GM23338 (cell line): ENCODE measurements at regions not wholly inside any gene's neighbourhood (a gene's known extent, or its start where the extent isn't known, plus 50 kb on each side); places are given as distances from the start of the nearest gene placed in this dataset.

Source experiments
- ATAC-seq: fragments of 200-7000 bp; cut with Tn5 transposase; 3 replicates; pipeline ENCODE4 v1.9.1; 2020
- DNase-seq: peaks from one replicate; pipeline ENCODE4 v3.0.0-alpha.2; 2015; ENCODE audit warnings: low spot score
- H2AFZ ChIP-seq: fragments of 200-600 bp; sonication (generic); 2 replicates; pipeline ENCODE4 v1.8.0; 2016; ENCODE audit warnings: antibody characterized with exemption, mild to moderate bottlenecking, moderate library complexity
- H3F3A ChIP-seq: fragments of 200-600 bp; sonication (generic); replicated peaks from 2 replicates; pipeline ENCODE4 v1.8.0; 2017; ENCODE audit warnings: antibody characterized with exemption, mixed run types, low read depth
- H3K27ac ChIP-seq: fragments of 200-600 bp; sonication (generic); 2 replicates; pipeline ENCODE4 v1.6.1; 2016; ENCODE audit warnings: low read depth
- H3K27me3 ChIP-seq: fragments of 200-600 bp; sonication (generic); 2 replicates; pipeline ENCODE4 v1.8.0; 2016; ENCODE audit warnings: mild to moderate bottlenecking, mixed run types, moderate library complexity; ENCODE audit not compliant: insufficient read depth
- H3K36me3 ChIP-seq: fragments of 200-600 bp; sonication (generic); 2 replicates; pipeline ENCODE4 v1.8.0; 2016; ENCODE audit warnings: mild to moderate bottlenecking; ENCODE audit not compliant: insufficient read depth
- H3K4me1 ChIP-seq: fragments of 200-600 bp; sonication (generic); 2 replicates; pipeline ENCODE4 v1.8.0; 2016; ENCODE audit warnings: mild to moderate bottlenecking, moderate library complexity; ENCODE audit not compliant: insufficient read depth
- H3K4me2 ChIP-seq: fragments of 200-600 bp; sonication (generic); 2 replicates; pipeline ENCODE4 v1.7.1; 2017; ENCODE audit warnings: mixed run types
- H3K4me3 ChIP-seq: fragments of 200-600 bp; sonication (generic); 2 replicates; pipeline ENCODE4 v1.6.1; 2016; ENCODE audit warnings: mixed run types
- H3K79me2 ChIP-seq: fragments of 200-600 bp; sonication (generic); replicated peaks from 2 replicates; pipeline ENCODE4 v1.8.0; 2017; ENCODE audit warnings: mild to moderate bottlenecking; ENCODE audit not compliant: insufficient read depth
- H3K9me2 ChIP-seq: fragments of 200-600 bp; sonication (generic); 2 replicates; pipeline ENCODE4 v1.8.0; 2017; ENCODE audit not compliant: insufficient read depth
- H4K20me1 ChIP-seq: fragments of 200-600 bp; sonication (generic); replicated peaks from 2 replicates; pipeline ENCODE4 v1.8.0; 2017; ENCODE audit warnings: mild to moderate bottlenecking; ENCODE audit not compliant: insufficient read depth
- H3K27ac Mint-ChIP-seq: 2 replicates; pipeline ENCODE4 v1.8.0; 2020; ENCODE audit warnings: inconsistent platforms, mild to moderate bottlenecking, moderate library complexity, mixed read lengths
- H3K27me3 Mint-ChIP-seq: 3 replicates; pipeline ENCODE4 v1.8.0; 2022; ENCODE audit warnings: low read depth, mild to moderate bottlenecking, moderate library complexity, mixed read lengths, inconsistent platforms; ENCODE audit not compliant: insufficient read depth, poor library complexity
- H3K36me3 Mint-ChIP-seq: 3 replicates; pipeline ENCODE4 v1.8.0; 2021; ENCODE audit warnings: low read depth, mild to moderate bottlenecking, inconsistent platforms, moderate library complexity, mixed read lengths
- H3K4me1 Mint-ChIP-seq: 3 replicates; pipeline ENCODE4 v1.8.0; 2020; ENCODE audit warnings: mild to moderate bottlenecking, inconsistent platforms, mixed read lengths
- H3K4me3 Mint-ChIP-seq: 3 replicates; pipeline ENCODE4 v1.8.0; 2021; ENCODE audit warnings: moderate library complexity, mild to moderate bottlenecking, inconsistent platforms, mixed read lengths
- H3K9me3 Mint-ChIP-seq: 3 replicates; pipeline ENCODE4 v1.8.0; 2020; ENCODE audit warnings: moderate library complexity, mild to moderate bottlenecking, inconsistent platforms, mixed read lengths
- CREB1 ChIP-seq: fragments of 250-450 bp; sonication (Bioruptor Pico); IDR thresholded peaks from 2 replicates; pipeline ENCODE4 v1.5.0; 2020; ENCODE audit warnings: low read depth, mild to moderate bottlenecking, moderate library complexity
- EZH2 ChIP-seq: fragments of 200-600 bp; sonication (generic); IDR thresholded peaks from one replicate; pipeline ENCODE4 v1.8.0; 2017; ENCODE audit warnings: antibody characterized with exemption, mild to moderate bottlenecking, low read depth; ENCODE audit not compliant: unreplicated experiment
- EZH2phosphoT487 ChIP-seq: fragments of 200-600 bp; sonication (generic); IDR thresholded peaks from one replicate; pipeline ENCODE4 v1.8.1; 2018; ENCODE audit warnings: antibody characterized with exemption; ENCODE audit not compliant: unreplicated experiment
- JUNB ChIP-seq: IDR thresholded peaks from one replicate; pipeline ENCODE4 v1.6.1; 2016; ENCODE audit warnings: antibody characterized with exemption; ENCODE audit not compliant: unreplicated experiment
- NANOG ChIP-seq: IDR thresholded peaks from 2 replicates; pipeline ENCODE4 v1.6.1; 2016; ENCODE audit warnings: antibody characterized with exemption, borderline replicate concordance
- POLR2AphosphoS5 ChIP-seq: IDR thresholded peaks from 2 replicates; pipeline ENCODE4 v1.6.1; 2016; ENCODE audit warnings: antibody characterized with exemption, low read depth
- STAT1 ChIP-seq: IDR thresholded peaks from one replicate; pipeline ENCODE4 v1.6.1; 2016; ENCODE audit warnings: antibody characterized with exemption; ENCODE audit not compliant: unreplicated experiment
- ZNF114 ChIP-seq: fragments of 250-450 bp; sonication (Bioruptor Pico); IDR thresholded peaks from 2 replicates; pipeline ENCODE4 v1.5.0; 2020; ENCODE audit warnings: mild to moderate bottlenecking, moderate library complexity
- ZNF331 ChIP-seq: fragments of 250-450 bp; sonication (Bioruptor Pico); IDR thresholded peaks from 2 replicates; pipeline ENCODE4 v1.5.0; 2020; ENCODE audit warnings: low read depth, mild to moderate bottlenecking, moderate library complexity
- TF ChIP-seq, protein P1 (sequence below): IDR thresholded peaks from 2 replicates; pipeline ENCODE4 v1.6.1; 2016; ENCODE audit warnings: antibody characterized with exemption
- TF ChIP-seq, protein P2 (sequence below): IDR thresholded peaks from one replicate; pipeline ENCODE4 v1.6.1; 2018; ENCODE audit warnings: antibody characterized with exemption; ENCODE audit not compliant: unreplicated experiment
- TF ChIP-seq, protein P3 (sequence below): fragments of 250-450 bp; sonication (Bioruptor Pico); IDR thresholded peaks from 2 replicates; pipeline ENCODE4 v1.5.0; 2020; ENCODE audit warnings: mild to moderate bottlenecking, moderate library complexity
- TF ChIP-seq, protein P4 (sequence below), 2 experiments: fragments of 200-600 bp in 1 of 2; sonication (generic) in 1 of 2; conservative IDR thresholded peaks; 2 replicates each; pipeline versions ENCODE4 v1.5.1 to v1.6.1; 2016 to 2017; ENCODE audit warnings: antibody characterized with exemption in 2 of 2, low read depth in 2 of 2, mild to moderate bottlenecking in 2 of 2, moderate library complexity in 1 of 2

DNA sequence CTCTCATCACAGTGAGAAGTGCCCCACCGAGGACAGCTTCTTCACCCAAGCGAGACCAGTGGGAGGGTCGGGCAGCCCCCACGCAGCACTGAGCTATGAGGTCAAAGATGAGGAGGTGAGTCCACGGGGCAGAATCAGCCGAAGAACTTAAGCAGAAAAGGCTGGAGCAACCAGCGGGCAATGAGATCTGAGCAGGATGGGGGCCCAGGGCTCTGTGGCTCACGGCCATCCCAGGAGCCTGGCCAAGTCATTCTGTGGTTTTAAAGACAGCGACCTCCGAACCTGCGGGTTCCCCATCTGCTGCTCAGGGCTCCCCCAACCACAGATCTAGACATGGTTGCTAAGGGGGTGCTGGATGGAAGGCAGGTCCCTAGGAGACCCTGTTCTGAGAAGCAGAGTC is 202.6 kb downstream of the RBFOX3 start:
- Histone ChIP-seq H3K4me3 (no peak overlapping the region), H3K4me1 (no peaks in the 10 kb centered on the region), H2AFZ (no peak overlapping the region), H4K20me1 (no peaks in the 10 kb centered on the region), H3K4me2 (no peak overlapping the region), H3K27me3 (no peaks in the 10 kb centered on the region), H3K36me3 (no peaks in the 10 kb centered on the region), H3F3A (peaks cover 9% of the 10 kb centered on the region; the same call in 1 of the 2 replicates), H3K79me2 (no peaks in the 10 kb centered on the region), H3K27ac (no peak overlapping the region), H3K9me2 (no peaks in the 10 kb centered on the region)
- H3K27me3 Mint-ChIP-seq: peaks cover 12% of the 10 kb centered on the region
- no peak overlapping the region for H3K27ac Mint-ChIP-seq
- H3K4me1 Mint-ChIP-seq: peaks cover 9% of the 10 kb centered on the region
- peaks cover 5% of the 10 kb centered on the region; the same call in 1 of the 3 replicates for H3K9me3 Mint-ChIP-seq
- TF ChIP-seq, protein P1, sequence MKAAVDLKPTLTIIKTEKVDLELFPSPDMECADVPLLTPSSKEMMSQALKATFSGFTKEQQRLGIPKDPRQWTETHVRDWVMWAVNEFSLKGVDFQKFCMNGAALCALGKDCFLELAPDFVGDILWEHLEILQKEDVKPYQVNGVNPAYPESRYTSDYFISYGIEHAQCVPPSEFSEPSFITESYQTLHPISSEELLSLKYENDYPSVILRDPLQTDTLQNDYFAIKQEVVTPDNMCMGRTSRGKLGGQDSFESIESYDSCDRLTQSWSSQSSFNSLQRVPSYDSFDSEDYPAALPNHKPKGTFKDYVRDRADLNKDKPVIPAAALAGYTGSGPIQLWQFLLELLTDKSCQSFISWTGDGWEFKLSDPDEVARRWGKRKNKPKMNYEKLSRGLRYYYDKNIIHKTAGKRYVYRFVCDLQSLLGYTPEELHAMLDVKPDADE: no peak
- TF ChIP-seq POLR2AphosphoS5 (no peak), ZNF114 (CRISPR knock-in tag) (no peak), ZNF331 (CRISPR knock-in tag) (no peak), JUNB (no peak), EZH2phosphoT487 (no peak), STAT1 (no peak), CREB1 (CRISPR knock-in tag) (no peak), EZH2 (no peak), NANOG (no peak)
- TF ChIP-seq, protein P2, sequence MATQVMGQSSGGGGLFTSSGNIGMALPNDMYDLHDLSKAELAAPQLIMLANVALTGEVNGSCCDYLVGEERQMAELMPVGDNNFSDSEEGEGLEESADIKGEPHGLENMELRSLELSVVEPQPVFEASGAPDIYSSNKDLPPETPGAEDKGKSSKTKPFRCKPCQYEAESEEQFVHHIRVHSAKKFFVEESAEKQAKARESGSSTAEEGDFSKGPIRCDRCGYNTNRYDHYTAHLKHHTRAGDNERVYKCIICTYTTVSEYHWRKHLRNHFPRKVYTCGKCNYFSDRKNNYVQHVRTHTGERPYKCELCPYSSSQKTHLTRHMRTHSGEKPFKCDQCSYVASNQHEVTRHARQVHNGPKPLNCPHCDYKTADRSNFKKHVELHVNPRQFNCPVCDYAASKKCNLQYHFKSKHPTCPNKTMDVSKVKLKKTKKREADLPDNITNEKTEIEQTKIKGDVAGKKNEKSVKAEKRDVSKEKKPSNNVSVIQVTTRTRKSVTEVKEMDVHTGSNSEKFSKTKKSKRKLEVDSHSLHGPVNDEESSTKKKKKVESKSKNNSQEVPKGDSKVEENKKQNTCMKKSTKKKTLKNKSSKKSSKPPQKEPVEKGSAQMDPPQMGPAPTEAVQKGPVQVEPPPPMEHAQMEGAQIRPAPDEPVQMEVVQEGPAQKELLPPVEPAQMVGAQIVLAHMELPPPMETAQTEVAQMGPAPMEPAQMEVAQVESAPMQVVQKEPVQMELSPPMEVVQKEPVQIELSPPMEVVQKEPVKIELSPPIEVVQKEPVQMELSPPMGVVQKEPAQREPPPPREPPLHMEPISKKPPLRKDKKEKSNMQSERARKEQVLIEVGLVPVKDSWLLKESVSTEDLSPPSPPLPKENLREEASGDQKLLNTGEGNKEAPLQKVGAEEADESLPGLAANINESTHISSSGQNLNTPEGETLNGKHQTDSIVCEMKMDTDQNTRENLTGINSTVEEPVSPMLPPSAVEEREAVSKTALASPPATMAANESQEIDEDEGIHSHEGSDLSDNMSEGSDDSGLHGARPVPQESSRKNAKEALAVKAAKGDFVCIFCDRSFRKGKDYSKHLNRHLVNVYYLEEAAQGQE: no peak
- TF ChIP-seq, protein P3, sequence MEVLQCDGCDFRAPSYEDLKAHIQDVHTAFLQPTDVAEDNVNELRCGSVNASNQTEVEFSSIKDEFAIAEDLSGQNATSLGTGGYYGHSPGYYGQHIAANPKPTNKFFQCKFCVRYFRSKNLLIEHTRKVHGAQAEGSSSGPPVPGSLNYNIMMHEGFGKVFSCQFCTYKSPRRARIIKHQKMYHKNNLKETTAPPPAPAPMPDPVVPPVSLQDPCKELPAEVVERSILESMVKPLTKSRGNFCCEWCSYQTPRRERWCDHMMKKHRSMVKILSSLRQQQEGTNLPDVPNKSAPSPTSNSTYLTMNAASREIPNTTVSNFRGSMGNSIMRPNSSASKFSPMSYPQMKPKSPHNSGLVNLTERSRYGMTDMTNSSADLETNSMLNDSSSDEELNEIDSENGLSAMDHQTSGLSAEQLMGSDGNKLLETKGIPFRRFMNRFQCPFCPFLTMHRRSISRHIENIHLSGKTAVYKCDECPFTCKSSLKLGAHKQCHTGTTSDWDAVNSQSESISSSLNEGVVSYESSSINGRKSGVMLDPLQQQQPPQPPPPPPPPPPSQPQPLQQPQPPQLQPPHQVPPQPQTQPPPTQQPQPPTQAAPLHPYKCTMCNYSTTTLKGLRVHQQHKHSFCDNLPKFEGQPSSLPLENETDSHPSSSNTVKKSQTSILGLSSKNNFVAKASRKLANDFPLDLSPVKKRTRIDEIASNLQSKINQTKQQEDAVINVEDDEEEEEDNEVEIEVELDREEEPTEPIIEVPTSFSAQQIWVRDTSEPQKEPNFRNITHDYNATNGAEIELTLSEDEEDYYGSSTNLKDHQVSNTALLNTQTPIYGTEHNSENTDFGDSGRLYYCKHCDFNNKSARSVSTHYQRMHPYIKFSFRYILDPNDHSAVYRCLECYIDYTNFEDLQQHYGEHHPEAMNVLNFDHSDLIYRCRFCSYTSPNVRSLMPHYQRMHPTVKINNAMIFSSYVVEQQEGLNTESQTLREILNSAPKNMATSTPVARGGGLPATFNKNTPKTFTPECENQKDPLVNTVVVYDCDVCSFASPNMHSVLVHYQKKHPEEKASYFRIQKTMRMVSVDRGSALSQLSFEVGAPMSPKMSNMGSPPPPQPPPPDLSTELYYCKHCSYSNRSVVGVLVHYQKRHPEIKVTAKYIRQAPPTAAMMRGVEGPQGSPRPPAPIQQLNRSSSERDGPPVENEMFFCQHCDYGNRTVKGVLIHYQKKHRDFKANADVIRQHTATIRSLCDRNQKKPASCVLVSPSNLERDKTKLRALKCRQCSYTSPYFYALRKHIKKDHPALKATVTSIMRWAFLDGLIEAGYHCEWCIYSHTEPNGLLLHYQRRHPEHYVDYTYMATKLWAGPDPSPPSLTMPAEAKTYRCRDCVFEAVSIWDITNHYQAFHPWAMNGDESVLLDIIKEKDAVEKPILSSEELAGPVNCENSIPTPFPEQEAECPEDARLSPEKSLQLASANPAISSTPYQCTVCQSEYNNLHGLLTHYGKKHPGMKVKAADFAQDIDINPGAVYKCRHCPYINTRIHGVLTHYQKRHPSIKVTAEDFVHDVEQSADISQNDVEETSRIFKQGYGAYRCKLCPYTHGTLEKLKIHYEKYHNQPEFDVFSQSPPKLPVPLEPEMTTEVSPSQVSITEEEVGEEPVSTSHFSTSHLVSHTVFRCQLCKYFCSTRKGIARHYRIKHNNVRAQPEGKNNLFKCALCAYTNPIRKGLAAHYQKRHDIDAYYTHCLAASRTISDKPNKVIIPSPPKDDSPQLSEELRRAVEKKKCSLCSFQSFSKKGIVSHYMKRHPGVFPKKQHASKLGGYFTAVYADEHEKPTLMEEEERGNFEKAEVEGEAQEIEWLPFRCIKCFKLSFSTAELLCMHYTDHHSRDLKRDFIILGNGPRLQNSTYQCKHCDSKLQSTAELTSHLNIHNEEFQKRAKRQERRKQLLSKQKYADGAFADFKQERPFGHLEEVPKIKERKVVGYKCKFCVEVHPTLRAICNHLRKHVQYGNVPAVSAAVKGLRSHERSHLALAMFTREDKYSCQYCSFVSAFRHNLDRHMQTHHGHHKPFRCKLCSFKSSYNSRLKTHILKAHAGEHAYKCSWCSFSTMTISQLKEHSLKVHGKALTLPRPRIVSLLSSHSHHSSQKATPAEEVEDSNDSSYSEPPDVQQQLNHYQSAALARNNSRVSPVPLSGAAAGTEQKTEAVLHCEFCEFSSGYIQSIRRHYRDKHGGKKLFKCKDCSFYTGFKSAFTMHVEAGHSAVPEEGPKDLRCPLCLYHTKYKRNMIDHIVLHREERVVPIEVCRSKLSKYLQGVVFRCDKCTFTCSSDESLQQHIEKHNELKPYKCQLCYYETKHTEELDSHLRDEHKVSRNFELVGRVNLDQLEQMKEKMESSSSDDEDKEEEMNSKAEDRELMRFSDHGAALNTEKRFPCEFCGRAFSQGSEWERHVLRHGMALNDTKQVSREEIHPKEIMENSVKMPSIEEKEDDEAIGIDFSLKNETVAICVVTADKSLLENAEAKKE: no peak
- TF ChIP-seq, protein P4, sequence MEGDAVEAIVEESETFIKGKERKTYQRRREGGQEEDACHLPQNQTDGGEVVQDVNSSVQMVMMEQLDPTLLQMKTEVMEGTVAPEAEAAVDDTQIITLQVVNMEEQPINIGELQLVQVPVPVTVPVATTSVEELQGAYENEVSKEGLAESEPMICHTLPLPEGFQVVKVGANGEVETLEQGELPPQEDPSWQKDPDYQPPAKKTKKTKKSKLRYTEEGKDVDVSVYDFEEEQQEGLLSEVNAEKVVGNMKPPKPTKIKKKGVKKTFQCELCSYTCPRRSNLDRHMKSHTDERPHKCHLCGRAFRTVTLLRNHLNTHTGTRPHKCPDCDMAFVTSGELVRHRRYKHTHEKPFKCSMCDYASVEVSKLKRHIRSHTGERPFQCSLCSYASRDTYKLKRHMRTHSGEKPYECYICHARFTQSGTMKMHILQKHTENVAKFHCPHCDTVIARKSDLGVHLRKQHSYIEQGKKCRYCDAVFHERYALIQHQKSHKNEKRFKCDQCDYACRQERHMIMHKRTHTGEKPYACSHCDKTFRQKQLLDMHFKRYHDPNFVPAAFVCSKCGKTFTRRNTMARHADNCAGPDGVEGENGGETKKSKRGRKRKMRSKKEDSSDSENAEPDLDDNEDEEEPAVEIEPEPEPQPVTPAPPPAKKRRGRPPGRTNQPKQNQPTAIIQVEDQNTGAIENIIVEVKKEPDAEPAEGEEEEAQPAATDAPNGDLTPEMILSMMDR (conservative IDR thresholded peaks at IDR 0.05; ENCODE audit: low read depth in 2 of 2): no peak
- no peak overlapping the region for H3K4me3 Mint-ChIP-seq
- H3K36me3 Mint-ChIP-seq: no peaks in the 10 kb centered on the region
- no peak for ATAC-seq
- no peak for DNase-seq
